ENCODE measurements at regions not wholly inside any gene's neighbourhood (a gene's known extent, or its start where the extent isn't known, plus 50 kb on each side); places are given as distances from the start of the nearest gene placed in this dataset.

- TF ChIP-seq SRF (IDR thresholded peaks at IDR 0.05; ENCODE audit: low read depth, low read length) (no peak), USF2 (IDR thresholded peaks at IDR 0.05; ENCODE audit: low read length) (no peak), JUND (IDR thresholded peaks at IDR 0.05; ENCODE audit: low read length) (no peak), CTCF (IDR thresholded peaks at IDR 0.05; ENCODE audit: control extremely low read depth in 1 of 3, insufficient read depth in 1 of 3, low read depth in 1 of 3, low read length in 3 of 3) (no peak), TEAD4 (IDR thresholded peaks at IDR 0.05; ENCODE audit: low read depth, low read length) (no peak), EP300 (IDR thresholded peaks at IDR 0.05; ENCODE audit: borderline replicate concordance in 1 of 2, low read depth in 2 of 2, low read length in 2 of 2) (no peak), POLR2AphosphoS5 (IDR thresholded peaks at IDR 0.05; ENCODE audit: low read depth, low read length) (no peak), RFX5 (IDR thresholded peaks at IDR 0.05; ENCODE audit: borderline replicate concordance, low read depth, low read length) (no peak), RXRA (IDR thresholded peaks at IDR 0.05; ENCODE audit: insufficient read depth, low read depth, low read length) (no peak), JUN (IDR thresholded peaks at IDR 0.05; ENCODE audit: low read depth, low read length) (no peak), EZH2 (IDR thresholded peaks at IDR 0.05; ENCODE audit: low read depth, low read length, severe bottlenecking) (no peak), RAD21 (IDR thresholded peaks at IDR 0.05 in 1 of 2, conservative IDR thresholded peaks at IDR 0.05 in 1 of 2; ENCODE audit: low read depth in 2 of 2, low read length in 2 of 2) (no peak)
These were observed 563.1 kb downstream of the INHBA start for GRCh38 chr7:41139789-41140188.
